Uterus (tissue), 3 donors: ENCODE measurements at regions not wholly inside any gene's neighbourhood (a gene's known extent, or its start where the extent isn't known, plus 50 kb on each side); places are given as distances from the start of the nearest gene placed in this dataset.
"Not testable (repeated sequence)": the region's sequence is repeated elsewhere in the genome, so short reads cannot be mapped to it uniquely, and the experiment has no call there.

Source experiments
- DNase-seq, 2 donors: peaks; one replicate each; pipeline ENCODE4 v3.0.0-alpha.2; 2019 to 2020
- H3K27ac ChIP-seq, 2 donors: fragments of 200-600 bp; sonication (generic); 1 replicate in 1 of 2; 2 replicates in 1 of 2; pipeline ENCODE4 v1.5.1; 2016 to 2018
- H3K27me3 ChIP-seq, 2 donors: fragments of 200-600 bp; sonication (generic); one replicate each; pipeline ENCODE4 v1.5.1; 2018 to 2019; ENCODE audit warnings: control low read depth in 1 of 2
- H3K36me3 ChIP-seq, 2 donors: fragments of 200-600 bp; sonication (generic); one replicate each; pipeline ENCODE4 v1.5.1; 2019; ENCODE audit warnings: control low read depth in 1 of 2
- H3K4me1 ChIP-seq, 2 donors: fragments of 200-600 bp; sonication (generic); one replicate each; pipeline ENCODE4 v1.5.1; 2018 to 2019; ENCODE audit warnings: control low read depth in 1 of 2
- H3K4me3 ChIP-seq, 2 donors: fragments of 200-600 bp; sonication (generic); 1 replicate in 1 of 2; 2 replicates in 1 of 2; pipeline ENCODE4 v1.5.1; 2018 to 2019; ENCODE audit warnings: mild to moderate bottlenecking in 1 of 2
- H3K9me3 ChIP-seq, 2 donors: fragments of 200-600 bp; sonication (generic); one replicate each; pipeline ENCODE4 v1.5.1; 2019; ENCODE audit warnings: control low read depth in 1 of 2
- CTCF ChIP-seq, 4 experiments: fragments of 200-600 bp in 2 of 4; fragments of 450-650 bp in 2 of 4; sonication (generic) in 2 of 4; IDR thresholded peaks; one replicate each; pipeline ENCODE4 v1.5.1; 2016 to 2019; ENCODE audit warnings: antibody characterized with exemption in 4 of 4, mild to moderate bottlenecking in 2 of 4, moderate library complexity in 1 of 4
- POLR2A ChIP-seq, 2 donors: fragments of 450-650 bp; IDR thresholded peaks; one replicate each; pipeline ENCODE4 v1.6.1; 2016; ENCODE audit warnings: antibody characterized with exemption in 2 of 2, mild to moderate bottlenecking in 1 of 2, moderate library complexity in 1 of 2
- intact Hi-C: fragments of 100-400 bp; cut with DNase I; formaldehyde crosslinking; loops from one replicate; pipeline ENCODE4 v1.15.1; 2023; ENCODE audit warnings: low total_unique reads
- donor health status: DM: yes; HTN: yes; CAD: no.

- H3K9me3 ChIP-seq, H3K4me3 ChIP-seq, H3K4me1 ChIP-seq, H3K27ac ChIP-seq, intact Hi-C loops, H3K36me3 ChIP-seq, DNase-seq, H3K27me3 ChIP-seq: not testable (repeated sequence)
These were observed 312.7 kb upstream of the COX7C start for GRCh38 chr5:86305050-86305449.

GRCh38 chr5:86314951-86315350 is 302.8 kb upstream of the COX7C start:
- intact Hi-C loops, result no loop called here
- Histone ChIP-seq H3K4me3 (no peak overlapping the region), H3K27ac (no peak overlapping the region), H3K36me3 (no peaks in the 10 kb centered on the region), H3K9me3 (no peaks in the 10 kb centered on the region), H3K4me1 (no peaks in the 10 kb centered on the region), H3K27me3 (no peaks in the 10 kb centered on the region)
- DNase-seq, result no peak
- TF ChIP-seq POLR2A (IDR thresholded peaks at IDR 0.05), result no peak
- no peak for TF ChIP-seq CTCF (IDR thresholded peaks at IDR 0.05)

- DNase-seq, result no peak
- intact Hi-C loops, result no loop called here
- no peaks in the 10 kb centered on the region for H3K36me3 ChIP-seq
- no peak overlapping the region for H3K27ac ChIP-seq
- H3K4me1 ChIP-seq, result no peaks in the 10 kb centered on the region
- TF ChIP-seq CTCF (IDR thresholded peaks at IDR 0.05), result no peak
- no peak for TF ChIP-seq POLR2A (IDR thresholded peaks at IDR 0.05)
- H3K9me3 ChIP-seq, result no peaks in the 10 kb centered on the region
- H3K27me3 ChIP-seq, result no peaks in the 10 kb centered on the region
- no peak overlapping the region for H3K4me3 ChIP-seq
These were observed 297.5 kb upstream of the COX7C start for GRCh38 chr5:86320266-86320665.

- H3K4me3 ChIP-seq, result no peak overlapping the region
- intact Hi-C loops, result no loop called here
- H3K9me3 ChIP-seq, result no peaks in the 10 kb centered on the region
- H3K27ac ChIP-seq, result no peak overlapping the region
- DNase-seq, result no peak
- H3K4me1 ChIP-seq, result no peaks in the 10 kb centered on the region
- no peaks in the 10 kb centered on the region for H3K27me3 ChIP-seq
- no peaks in the 10 kb centered on the region for H3K36me3 ChIP-seq
- no peak for TF ChIP-seq CTCF (IDR thresholded peaks at IDR 0.05)
- TF ChIP-seq POLR2A (IDR thresholded peaks at IDR 0.05), result no peak
These were observed 288.4 kb upstream of the COX7C start for GRCh38 chr5:86329318-86329717.

- TF ChIP-seq CTCF (IDR thresholded peaks at IDR 0.05), result no peak
- no peak for TF ChIP-seq POLR2A (IDR thresholded peaks at IDR 0.05)
- DNase-seq, result no peak
- intact Hi-C loops, result no loop called here
- Histone ChIP-seq H3K9me3 (no peaks in the 10 kb centered on the region), H3K27ac (no peak overlapping the region), H3K4me3 (no peak overlapping the region), H3K4me1 (no peaks in the 10 kb centered on the region), H3K36me3 (no peaks in the 10 kb centered on the region), H3K27me3 (no peaks in the 10 kb centered on the region)
These were observed 287.0 kb upstream of the COX7C start for GRCh38 chr5:86330736-86331135.

GRCh38 chr5:86332851-86333250 is 284.9 kb upstream of the COX7C start:
- DNase-seq, result no peak
- H3K27ac ChIP-seq, result no peak overlapping the region
- H3K4me1 ChIP-seq, result no peaks in the 10 kb centered on the region
- H3K27me3 ChIP-seq, result no peaks in the 10 kb centered on the region
- no peaks in the 10 kb centered on the region for H3K9me3 ChIP-seq
- TF ChIP-seq POLR2A (IDR thresholded peaks at IDR 0.05) (no peak), CTCF (IDR thresholded peaks at IDR 0.05) (no peak)
- H3K4me3 ChIP-seq, result no peak overlapping the region
- no peaks in the 10 kb centered on the region for H3K36me3 ChIP-seq
- intact Hi-C loops, result no loop called here
